ENCODE measurements at regions not wholly inside any gene's neighbourhood (a gene's known extent, or its start where the extent isn't known, plus 50 kb on each side); places are given as distances from the start of the nearest gene placed in this dataset.

DNA sequence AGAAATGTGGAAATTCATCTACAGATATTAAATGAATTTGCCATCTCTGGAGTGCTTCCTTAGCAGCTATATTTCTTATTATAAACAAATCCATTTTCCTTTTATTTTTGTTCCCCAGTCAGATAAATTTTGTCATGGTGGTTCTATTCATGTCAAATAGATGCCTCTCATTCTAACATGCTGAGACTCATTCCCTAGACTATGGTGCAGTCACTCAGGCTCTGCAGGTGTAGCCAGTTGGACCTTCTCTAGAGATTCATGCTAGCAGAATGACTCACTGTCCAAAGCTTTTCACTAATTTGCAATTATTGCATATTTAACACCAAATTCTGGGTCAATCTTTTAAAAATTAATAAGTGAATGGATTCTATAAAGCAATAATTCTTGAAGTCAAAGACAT is 1392.7 kb downstream of the PCDH7 start:
- TF ChIP-seq POLR2AphosphoS5 (IDR thresholded peaks at IDR 0.05), result no peak
- TF ChIP-seq POLR2A (IDR thresholded peaks at IDR 0.05), result no peak
- TF ChIP-seq CTCF (IDR thresholded peaks at IDR 0.05), result no peak
- intact Hi-C loops (cut with DNase I; ENCODE audit: low total_unique reads), result no loop called here
- Histone ChIP-seq H3K4me1 (no peaks in the 10 kb centered on the region), H3K27me3 (no peaks in the 10 kb centered on the region), H3K4me3 (no peak overlapping the region), H3K27ac (no peak overlapping the region), H3K9me3 (no peaks in the 10 kb centered on the region), H3K36me3 (no peaks in the 10 kb centered on the region)
- DNase-seq (ENCODE audit: low spot score in 2 of 2), result no peak

- TF ChIP-seq POLR2A (IDR thresholded peaks at IDR 0.05) (no peak), CTCF (IDR thresholded peaks at IDR 0.05) (no peak), POLR2AphosphoS5 (IDR thresholded peaks at IDR 0.05) (no peak)
- intact Hi-C loops (cut with DNase I; ENCODE audit: low total_unique reads), result no loop called here
Measured at GRCh38 chr4:32117693-32118092, 1397.5 kb downstream of the PCDH7 start.

DNA sequence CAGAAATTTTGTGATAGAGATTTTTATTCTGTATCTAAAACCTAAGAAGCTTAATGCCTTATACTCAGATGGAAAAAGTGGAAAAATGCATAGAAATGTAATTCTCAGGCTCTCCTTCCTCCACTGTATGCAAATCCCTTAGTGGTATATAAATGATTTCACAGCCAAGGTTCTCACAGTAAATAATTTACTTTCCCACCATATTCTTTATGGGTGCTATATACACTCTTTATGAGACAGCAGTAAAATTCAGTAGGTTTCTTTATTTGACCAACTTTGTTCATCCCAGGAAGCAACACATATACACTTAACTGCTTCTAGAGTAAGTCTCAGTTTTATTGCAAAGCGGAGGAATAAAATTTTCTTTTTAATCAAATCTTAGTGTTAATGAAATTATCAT is 1399.7 kb downstream of the PCDH7 start:
- Histone ChIP-seq H3K4me1 (no peaks in the 10 kb centered on the region), H3K27ac (no peak overlapping the region), H3K4me3 (no peak overlapping the region), H3K36me3 (no peaks in the 10 kb centered on the region), H3K27me3 (no peaks in the 10 kb centered on the region), H3K9me3 (no peaks in the 10 kb centered on the region)
- no peak for DNase-seq (ENCODE audit: low spot score in 2 of 2)
- TF ChIP-seq CTCF (IDR thresholded peaks at IDR 0.05), result no peak
- TF ChIP-seq POLR2AphosphoS5 (IDR thresholded peaks at IDR 0.05), result no peak
- no peak for TF ChIP-seq POLR2A (IDR thresholded peaks at IDR 0.05)
- intact Hi-C loops (cut with DNase I; ENCODE audit: low total_unique reads), result no loop called here

More at GRCh38 chr4:32117693-32118092, 1397.5 kb downstream of the PCDH7 start:
- Histone ChIP-seq H3K4me1 (no peaks in the 10 kb centered on the region), H3K27me3 (no peaks in the 10 kb centered on the region), H3K36me3 (no peaks in the 10 kb centered on the region), H3K9me3 (no peaks in the 10 kb centered on the region), H3K27ac (no peak overlapping the region), H3K4me3 (no peak overlapping the region)
- no peak for DNase-seq (ENCODE audit: low spot score in 2 of 2)

- H3K9me3 ChIP-seq, result peaks cover 7 to 9% of the 10 kb centered on the region in 2 donors
- H3K4me1 ChIP-seq, result no peaks in the 10 kb centered on the region
- intact Hi-C loops (cut with DNase I; ENCODE audit: low total_unique reads), result no loop called here
- no peaks in the 10 kb centered on the region for H3K36me3 ChIP-seq
- no peak overlapping the region for H3K27ac ChIP-seq
- no peak overlapping the region for H3K4me3 ChIP-seq
- TF ChIP-seq CTCF (IDR thresholded peaks at IDR 0.05) (no peak), POLR2AphosphoS5 (IDR thresholded peaks at IDR 0.05) (no peak), POLR2A (IDR thresholded peaks at IDR 0.05) (no peak)
- no peaks in the 10 kb centered on the region for H3K27me3 ChIP-seq
- no peak for DNase-seq (ENCODE audit: low spot score in 2 of 2)
Measured at GRCh38 chr4:32128549-32128948, 1408.4 kb downstream of the PCDH7 start.

DNA sequence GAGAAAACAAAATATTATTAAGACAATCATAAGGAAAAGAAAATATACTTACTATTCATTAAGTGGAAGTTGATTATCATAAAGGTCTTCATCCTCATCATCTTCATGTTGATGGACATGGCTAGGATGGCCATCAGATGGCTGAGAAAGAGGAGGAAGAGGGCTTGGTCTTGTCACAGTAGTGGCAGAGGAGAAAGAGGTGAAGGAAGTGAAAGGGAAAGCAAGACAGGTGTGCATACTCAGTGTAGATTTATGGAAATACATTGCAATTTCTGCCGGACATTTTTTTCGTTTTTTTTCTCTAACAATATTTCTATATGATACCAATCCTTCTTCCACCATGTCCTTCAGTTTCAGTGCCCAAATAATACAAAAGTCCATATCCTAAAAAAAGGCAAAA is 1409.8 kb downstream of the PCDH7 start:
- intact Hi-C loops (cut with DNase I; ENCODE audit: low total_unique reads), result no loop called here
- H3K36me3 ChIP-seq, result no peaks in the 10 kb centered on the region
- H3K27me3 ChIP-seq, result no peaks in the 10 kb centered on the region
- TF ChIP-seq CTCF (IDR thresholded peaks at IDR 0.05), result no peak
- no peak for TF ChIP-seq POLR2AphosphoS5 (IDR thresholded peaks at IDR 0.05)
- TF ChIP-seq POLR2A (IDR thresholded peaks at IDR 0.05), result no peak
- DNase-seq (ENCODE audit: low spot score in 2 of 2), result no peak
- peaks cover 7 to 9% of the 10 kb centered on the region in 2 donors for H3K9me3 ChIP-seq
- H3K27ac ChIP-seq, result no peak overlapping the region
- H3K4me3 ChIP-seq, result no peak overlapping the region
- no peaks in the 10 kb centered on the region for H3K4me1 ChIP-seq
